SK-N-MC (cell line): ENCODE measurements at regions not wholly inside any gene's neighbourhood (a gene's known extent, or its start where the extent isn't known, plus 50 kb on each side); places are given as distances from the start of the nearest gene placed in this dataset.

ENCODE experiments used
- EZH2 ChIP-seq: fragments of 200-600 bp; sonication (generic); IDR thresholded peaks from one replicate; pipeline ENCODE4 v1.6.1; 2017; ENCODE audit warnings: antibody characterized with exemption
- POLR2AphosphoS5 ChIP-seq: IDR thresholded peaks from 2 replicates; pipeline ENCODE4 v1.6.1; 2012; ENCODE audit warnings: mild to moderate bottlenecking, low read depth, low read length, borderline replicate concordance

- TF ChIP-seq EZH2 (no peak), POLR2AphosphoS5 (no peak)
Observed at GRCh38 chr6:16028966-16029365, 99.9 kb upstream of the MYLIP start.
